ENCODE measurements at regions not wholly inside any gene's neighbourhood (a gene's known extent, or its start where the extent isn't known, plus 50 kb on each side); places are given as distances from the start of the nearest gene placed in this dataset.

DNA sequence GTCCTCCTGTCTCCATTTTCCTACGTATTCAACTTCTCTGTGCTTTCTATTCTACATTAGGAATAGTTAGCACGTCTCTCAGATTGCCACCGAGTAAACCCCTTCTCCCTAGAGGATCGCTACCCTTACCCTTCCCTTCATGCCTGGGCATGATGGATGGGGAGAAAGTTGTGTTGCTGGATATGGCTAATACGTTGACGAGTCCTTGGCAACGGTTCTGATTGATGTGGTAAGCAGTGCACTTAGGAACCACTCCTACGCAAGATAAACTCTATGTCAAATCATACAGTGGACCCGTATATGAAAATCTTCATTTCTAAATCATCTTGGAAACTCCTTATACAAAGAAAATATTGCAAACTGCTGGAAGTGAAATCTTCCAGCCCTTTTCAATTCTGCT lies 224.5 kb downstream of the EFNB2 start:
- TF ChIP-seq CTCF (IDR thresholded peaks at IDR 0.05; ENCODE audit: insufficient read depth, low read length, severe bottlenecking), result no peak
- H3K36me3 ChIP-seq (ENCODE audit: control insufficient read depth, insufficient read depth, low read length), result no peaks in the 10 kb centered on the region
- DNase-seq (ENCODE audit: low read depth) (peak; percentile 48), FAIRE-seq (no peak)
- H3K27me3 ChIP-seq (ENCODE audit: control insufficient read depth, insufficient read depth, low read length), result no peaks in the 10 kb centered on the region
- H3K4me3 ChIP-seq (ENCODE audit: low read depth, low read length), result no peak overlapping the region

- FAIRE-seq, result no peak
- H3K27me3 ChIP-seq (ENCODE audit: control insufficient read depth, insufficient read depth, low read length), result no peaks in the 10 kb centered on the region
Measured at GRCh38 chr13:106310291-106310865, 225.1 kb downstream of the EFNB2 start.

GRCh38 chr13:106306748-106307277 lies 228.6 kb downstream of the EFNB2 start:
- Histone ChIP-seq H3K4me3 (ENCODE audit: low read depth, low read length) (no peak overlapping the region), H3K36me3 (ENCODE audit: control insufficient read depth, insufficient read depth, low read length) (no peaks in the 10 kb centered on the region), H3K27me3 (ENCODE audit: control insufficient read depth, insufficient read depth, low read length) (no peaks in the 10 kb centered on the region)
- DNase-seq (ENCODE audit: low read depth) (no peak), FAIRE-seq (no peak)
- no peak for TF ChIP-seq CTCF (IDR thresholded peaks at IDR 0.05; ENCODE audit: insufficient read depth, low read length, severe bottlenecking)

More at GRCh38 chr13:106310291-106310865, 225.1 kb downstream of the EFNB2 start:
- no peak for DNase-seq (ENCODE audit: low read depth)
- Histone ChIP-seq H3K4me3 (ENCODE audit: low read depth, low read length) (no peak overlapping the region), H3K36me3 (ENCODE audit: control insufficient read depth, insufficient read depth, low read length) (no peaks in the 10 kb centered on the region)
- no peak for TF ChIP-seq CTCF (IDR thresholded peaks at IDR 0.05; ENCODE audit: insufficient read depth, low read length, severe bottlenecking)

GRCh38 chr13:106302843-106303242 lies 232.6 kb downstream of the EFNB2 start:
- TF ChIP-seq CTCF (IDR thresholded peaks at IDR 0.05; ENCODE audit: insufficient read depth, low read length, severe bottlenecking), result no peak
- no peak for FAIRE-seq
- H3K4me3 ChIP-seq (ENCODE audit: low read depth, low read length), result no peak overlapping the region
- DNase-seq (ENCODE audit: low read depth), result no peak
- H3K27me3 ChIP-seq (ENCODE audit: control insufficient read depth, insufficient read depth, low read length), result no peaks in the 10 kb centered on the region
- H3K36me3 ChIP-seq (ENCODE audit: control insufficient read depth, insufficient read depth, low read length), result no peaks in the 10 kb centered on the region

DNA sequence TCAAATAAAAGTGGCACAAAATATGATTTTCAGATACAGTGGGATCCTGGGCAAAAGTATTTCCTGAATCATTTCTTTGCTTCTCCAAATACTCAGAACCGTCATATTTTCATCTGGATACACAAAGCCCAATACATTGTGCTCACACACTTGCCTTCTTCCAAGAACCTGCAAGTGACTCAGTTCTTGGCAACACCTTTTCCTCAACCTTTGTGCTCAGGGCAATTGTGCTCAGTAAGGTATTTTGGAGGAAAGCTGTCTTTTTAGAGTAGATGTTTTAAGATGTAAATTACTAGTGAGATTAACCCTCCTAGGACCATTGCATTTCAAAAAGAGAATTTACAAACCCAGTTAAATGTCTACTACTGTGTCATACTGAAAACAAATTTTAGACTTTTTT lies 233.5 kb downstream of the EFNB2 start:
- no peak for TF ChIP-seq CTCF (IDR thresholded peaks at IDR 0.05; ENCODE audit: insufficient read depth, low read length, severe bottlenecking)
- FAIRE-seq (no peak), DNase-seq (ENCODE audit: low read depth) (peak; percentile 76)
- no peak overlapping the region for H3K4me3 ChIP-seq (ENCODE audit: low read depth, low read length)
- H3K36me3 ChIP-seq (ENCODE audit: control insufficient read depth, insufficient read depth, low read length), result no peaks in the 10 kb centered on the region
- H3K27me3 ChIP-seq (ENCODE audit: control insufficient read depth, insufficient read depth, low read length), result no peaks in the 10 kb centered on the region

- FAIRE-seq (no peak), DNase-seq (ENCODE audit: low read depth) (no peak)
- no peak for TF ChIP-seq CTCF (IDR thresholded peaks at IDR 0.05; ENCODE audit: insufficient read depth, low read length, severe bottlenecking)
- Histone ChIP-seq H3K4me3 (ENCODE audit: low read depth, low read length) (no peak overlapping the region), H3K27me3 (ENCODE audit: control insufficient read depth, insufficient read depth, low read length) (no peaks in the 10 kb centered on the region), H3K36me3 (ENCODE audit: control insufficient read depth, insufficient read depth, low read length) (no peaks in the 10 kb centered on the region)
Measured at GRCh38 chr13:106299621-106300020, 235.8 kb downstream of the EFNB2 start.
